HG02970 (cell line): ENCODE measurements at regions not wholly inside any gene's neighbourhood (a gene's known extent, or its start where the extent isn't known, plus 50 kb on each side); places are given as distances from the start of the nearest gene placed in this dataset.
"Not testable (repeated sequence)": the region's sequence is repeated elsewhere in the genome, so short reads cannot be mapped to it uniquely, and the experiment has no call there.

ENCODE experiments used
- ATAC-seq: cut with Tn5 transposase; IDR thresholded peaks from one replicate; pipeline ENCODE4 v1.9.1; 2021; ENCODE audit warnings: mild to moderate bottlenecking, moderate library complexity, moderate number of reproducible peaks; ENCODE audit not compliant: unreplicated experiment, low FRiP score

DNA sequence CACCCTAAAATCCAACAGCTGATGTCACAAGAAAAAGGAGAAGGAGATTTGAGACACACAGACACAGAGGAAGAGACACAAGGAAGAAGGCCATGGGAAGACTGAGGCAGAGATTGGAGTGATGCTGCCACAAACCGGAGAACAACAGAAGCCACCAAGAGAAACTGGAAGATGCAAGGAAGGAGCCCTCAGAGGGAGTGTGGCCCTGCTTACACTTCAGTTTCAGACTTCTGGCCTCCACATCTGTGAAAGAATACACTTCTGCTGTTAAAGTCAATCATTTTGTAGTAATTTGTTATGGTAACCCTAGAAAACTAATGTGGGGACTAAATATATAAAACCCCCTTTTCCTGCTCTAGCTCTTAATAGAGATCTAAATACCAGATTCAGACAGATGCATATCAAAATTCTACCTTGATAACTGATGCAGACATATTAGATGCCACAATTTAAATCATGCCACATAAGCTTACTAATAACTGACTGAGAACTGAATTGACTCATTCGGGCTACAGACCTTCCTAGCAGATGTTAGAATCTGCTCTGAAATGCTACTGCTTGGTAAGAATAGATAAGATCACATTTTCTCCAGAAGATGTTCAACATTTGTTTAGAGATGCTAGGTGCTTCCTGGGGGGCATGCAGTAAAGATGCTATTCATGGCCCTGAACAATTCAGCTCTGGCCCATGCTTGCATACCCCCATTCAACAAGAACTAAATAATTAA, 113.1 kb upstream of the CCND2 start:
- ATAC-seq = no peak

DNA sequence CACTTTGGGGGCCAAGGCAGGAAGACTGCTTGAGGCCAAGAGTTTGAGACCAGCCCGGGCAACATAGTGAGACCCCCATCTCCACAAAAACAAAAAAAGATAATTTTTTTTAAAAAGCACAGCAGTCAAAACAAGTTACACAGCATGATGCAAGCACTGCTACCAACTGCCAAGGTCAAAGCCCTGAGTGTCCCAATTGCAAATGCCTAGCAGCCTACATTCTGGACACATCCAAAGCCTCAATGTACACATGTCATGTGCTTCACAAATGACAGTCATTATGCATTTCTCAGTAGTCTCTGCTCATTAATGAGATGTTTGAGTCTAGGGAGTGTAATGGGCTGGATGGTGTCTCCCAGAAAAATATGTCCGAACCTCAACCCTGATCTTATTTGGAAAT, 113.7 kb upstream of the CCND2 start:
- ATAC-seq = no peak

DNA sequence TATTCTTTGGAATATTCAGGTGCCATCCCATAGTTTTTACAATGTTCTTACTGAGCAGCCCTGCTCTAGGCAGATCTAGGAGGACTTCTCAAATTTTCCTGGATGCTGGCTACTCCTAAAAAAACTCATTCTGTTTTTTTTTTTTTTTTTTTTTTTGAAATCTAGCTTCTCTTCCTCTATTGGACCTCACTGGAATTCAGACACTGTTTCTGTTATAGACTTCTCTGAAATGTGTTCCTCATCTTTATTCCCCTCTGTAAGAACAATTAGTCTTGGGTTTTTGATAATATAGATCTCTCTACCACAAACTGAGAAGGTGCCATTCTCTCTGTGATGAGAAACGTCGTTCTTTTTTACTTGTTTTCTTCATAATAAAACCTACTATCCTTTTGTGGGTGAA, 115.3 kb upstream of the CCND2 start:
- no peak for ATAC-seq

- ATAC-seq = no peak
Measured at GRCh38 chr12:4157122-4157521, 116.4 kb upstream of the CCND2 start.

DNA sequence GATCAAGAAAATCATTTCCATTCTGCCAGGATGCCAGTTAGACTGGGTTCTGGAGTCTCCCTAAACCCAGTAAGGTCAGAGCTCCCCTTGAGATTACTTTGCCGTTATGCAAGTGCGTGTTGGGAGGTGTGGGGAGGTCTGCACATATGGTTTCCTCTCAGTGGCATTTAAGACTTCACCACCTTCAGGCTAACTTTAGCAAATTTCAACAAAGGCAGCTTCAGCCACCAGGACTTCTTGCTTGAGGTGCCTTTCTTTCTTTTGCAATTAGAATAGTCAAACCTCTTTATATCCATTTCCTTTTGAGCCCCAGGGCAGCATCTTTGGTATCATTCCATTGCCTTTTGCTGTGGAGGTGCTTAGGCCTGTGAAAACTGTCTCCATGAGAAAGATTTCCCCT, 117.2 kb upstream of the CCND2 start:
- ATAC-seq = no peak

DNA sequence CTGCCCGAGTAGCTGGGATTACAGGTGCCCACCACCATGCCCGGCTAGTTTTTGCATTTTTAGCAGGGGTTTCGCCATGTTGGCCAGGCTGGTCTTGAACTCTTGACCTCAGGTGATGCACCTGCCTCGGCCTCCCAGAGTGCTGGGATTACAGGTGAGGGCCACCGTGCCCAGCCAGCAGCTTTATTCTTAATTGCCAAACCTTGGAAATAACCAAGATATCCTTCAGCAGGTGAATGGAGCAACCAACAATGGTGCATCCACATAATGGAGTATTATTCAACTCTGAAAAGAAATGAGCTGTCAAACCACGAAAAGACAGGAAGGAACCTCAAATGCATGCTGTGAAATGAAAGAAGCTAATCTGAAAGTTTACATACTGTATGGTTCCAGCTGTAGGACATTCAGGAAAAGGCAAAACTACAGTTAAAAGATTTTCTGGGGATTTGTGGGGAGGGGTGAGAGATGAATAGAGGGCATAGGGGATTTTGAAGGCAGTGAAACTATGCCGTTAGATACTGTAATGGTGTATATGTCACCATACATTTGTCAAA, 118.8 kb upstream of the CCND2 start:
- no peak for ATAC-seq

- peak; percentile 57 for ATAC-seq
Measured at GRCh38 chr12:4153343-4153892, 120.1 kb upstream of the CCND2 start.

DNA sequence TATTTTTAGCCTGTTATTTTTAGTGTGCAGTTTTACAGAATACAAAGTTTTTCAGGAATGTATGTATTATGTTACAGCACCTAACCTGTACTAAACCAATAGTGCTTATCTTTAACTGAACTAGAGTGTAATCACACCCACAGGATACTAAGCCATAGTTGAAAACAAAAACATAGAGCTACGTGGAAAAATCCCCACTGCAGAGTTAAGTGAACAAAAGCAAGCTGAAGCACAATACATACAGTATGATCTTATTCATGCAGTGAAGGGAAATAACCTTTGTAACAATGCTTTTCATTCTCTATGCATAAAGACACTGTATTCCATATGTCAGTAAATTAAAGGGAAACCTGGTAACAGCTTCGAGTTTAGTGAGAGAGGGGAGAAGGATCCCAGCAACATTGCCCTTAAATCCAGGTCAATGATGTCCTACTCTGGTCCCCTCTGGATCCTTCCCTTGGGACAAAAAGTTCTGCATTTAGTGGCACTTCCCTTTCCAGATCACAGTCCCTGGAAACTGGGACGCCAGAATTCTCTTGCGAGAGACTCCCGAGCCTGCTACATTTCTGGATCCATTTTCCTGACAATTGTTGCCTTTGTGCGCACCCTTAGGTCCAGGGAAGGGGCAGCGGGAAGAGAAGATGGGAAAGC, 121.3 kb upstream of the CCND2 start:
- ATAC-seq = no peak

GRCh38 chr12:4151362-4152121, 122.0 kb upstream of the CCND2 start:
- no peak for ATAC-seq

DNA sequence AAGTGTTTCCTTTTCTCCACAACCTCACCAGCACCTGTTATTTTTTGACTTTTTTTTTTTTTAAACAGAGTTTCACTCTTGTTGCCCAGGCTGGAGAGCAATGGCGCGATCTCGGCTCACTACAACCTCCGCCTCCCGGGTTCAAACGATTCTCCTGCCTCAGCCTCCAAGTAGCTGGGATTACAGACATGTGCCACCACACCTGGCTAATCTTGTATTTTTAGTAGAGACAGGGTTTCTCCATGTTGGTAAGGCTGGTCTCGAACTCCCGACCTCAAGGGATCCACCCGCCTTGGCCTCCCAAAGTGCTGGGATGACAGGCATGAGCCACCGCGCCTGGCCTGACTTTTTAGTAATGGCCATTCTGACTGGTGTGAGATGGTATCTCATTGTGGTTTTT, 123.2 kb upstream of the CCND2 start:
- not testable (repeated sequence) for ATAC-seq

- peak; percentile 54 for ATAC-seq
Measured at GRCh38 chr12:4148418-4149056, 125.0 kb upstream of the CCND2 start.

DNA sequence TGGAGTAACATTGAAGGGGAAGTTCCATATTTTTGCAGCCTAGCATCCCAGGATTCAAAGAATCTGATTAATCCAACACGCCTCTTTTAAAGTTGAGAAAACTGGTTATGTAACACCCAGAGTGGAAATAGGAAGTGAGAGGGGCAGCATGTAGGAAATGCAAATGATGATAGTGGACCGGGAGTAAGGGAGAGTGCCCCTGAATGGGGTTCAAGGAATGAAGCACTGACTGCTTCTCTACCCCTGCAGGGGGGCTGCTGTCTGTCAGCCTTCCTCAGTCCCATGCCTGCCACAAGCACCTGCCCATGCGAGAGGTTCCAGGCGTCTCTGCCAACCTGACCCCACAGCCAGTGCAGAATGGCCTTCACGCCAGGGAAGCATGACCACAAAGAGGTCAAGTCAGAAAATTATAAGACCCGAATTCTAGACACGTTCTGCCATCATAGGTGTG, 126.5 kb upstream of the CCND2 start:
- no peak for ATAC-seq

DNA sequence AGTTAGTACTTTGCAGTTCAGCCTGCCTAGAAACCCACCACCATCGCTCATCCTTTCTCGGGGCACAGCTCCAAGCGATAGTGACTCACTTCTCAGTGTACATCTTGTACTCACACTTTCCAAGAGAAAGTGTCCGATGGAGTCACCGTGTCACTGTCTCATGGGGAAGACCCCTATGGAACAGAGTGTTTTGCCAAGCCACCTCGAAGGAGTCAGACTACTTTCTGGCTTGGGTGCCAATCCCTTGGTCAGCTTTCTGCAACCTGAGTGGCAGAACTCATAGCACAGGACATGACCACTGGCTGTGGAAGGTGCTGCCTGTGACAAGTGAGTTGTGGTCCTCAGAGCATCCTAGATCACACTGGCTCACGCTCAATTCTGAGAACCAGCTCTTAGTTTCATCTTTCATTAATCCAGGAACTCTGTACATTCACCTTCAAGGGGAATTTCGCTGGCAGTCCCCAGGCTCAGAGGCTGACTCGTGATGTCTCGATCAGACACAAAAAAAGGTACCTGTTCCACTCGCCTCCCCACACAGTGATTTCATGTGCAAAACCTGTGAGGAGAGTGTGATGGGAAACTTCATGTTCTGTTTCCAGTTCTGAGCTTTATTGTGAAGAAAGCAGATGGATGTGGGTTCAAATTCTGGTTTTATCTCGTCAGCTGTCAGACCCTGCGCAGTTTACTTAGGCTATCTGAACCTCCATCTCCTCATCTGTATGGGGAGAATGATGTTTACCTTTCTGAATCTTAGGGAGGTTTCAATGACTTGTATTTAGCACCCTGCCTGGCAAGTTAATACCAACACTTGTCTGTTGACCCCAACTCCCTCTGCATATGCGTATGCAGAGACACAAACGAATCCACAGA, 127.3 kb upstream of the CCND2 start:
- ATAC-seq = no peak

GRCh38 chr12:4144676-4145075, 128.9 kb upstream of the CCND2 start:
- no peak for ATAC-seq

GRCh38 chr12:4143896-4144295, 129.7 kb upstream of the CCND2 start:
- no peak for ATAC-seq

DNA sequence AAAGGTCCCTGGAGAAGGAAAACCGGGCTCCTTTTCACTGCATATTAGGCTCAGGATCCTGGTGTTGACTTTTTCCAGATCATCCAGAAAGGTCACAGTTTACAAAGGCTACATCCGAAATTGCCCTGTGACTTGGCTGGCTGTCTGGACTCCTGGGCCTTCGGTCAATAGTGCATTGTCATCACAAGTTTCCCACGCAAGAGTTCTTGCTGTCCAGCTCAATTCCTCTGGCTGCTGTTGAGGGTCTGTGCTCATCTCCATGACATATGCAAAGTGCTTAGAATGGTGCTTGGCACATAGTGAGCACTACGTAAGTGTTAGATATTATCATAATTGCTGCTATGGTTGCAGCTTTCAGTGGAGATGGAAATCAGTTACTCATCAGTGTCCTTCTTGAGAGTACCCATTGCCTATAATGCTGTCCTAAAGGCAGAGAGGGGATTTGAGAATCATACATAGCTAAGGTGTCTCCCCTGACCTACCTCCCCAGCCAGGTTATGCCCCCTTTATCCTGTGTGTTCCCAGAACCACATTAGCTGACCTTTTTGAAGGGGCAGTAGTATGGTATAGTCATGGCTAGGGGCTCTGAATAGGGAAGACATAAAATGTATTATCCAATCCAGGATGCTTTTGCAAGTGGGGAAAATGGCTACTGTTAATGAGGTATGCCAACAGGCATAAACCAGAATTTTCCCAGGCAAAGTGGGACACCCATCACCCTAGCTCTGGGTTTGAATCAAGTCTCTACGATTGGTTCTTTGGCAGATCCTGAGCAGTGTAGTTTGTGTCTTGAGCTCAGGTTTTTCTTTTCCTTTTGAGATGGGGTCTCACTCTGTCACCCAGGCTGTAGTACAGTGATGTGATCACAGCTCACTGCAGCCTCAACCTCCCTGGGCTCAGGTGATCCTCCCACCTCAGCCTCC, 132.0 kb upstream of the CCND2 start:
- no peak for ATAC-seq

DNA sequence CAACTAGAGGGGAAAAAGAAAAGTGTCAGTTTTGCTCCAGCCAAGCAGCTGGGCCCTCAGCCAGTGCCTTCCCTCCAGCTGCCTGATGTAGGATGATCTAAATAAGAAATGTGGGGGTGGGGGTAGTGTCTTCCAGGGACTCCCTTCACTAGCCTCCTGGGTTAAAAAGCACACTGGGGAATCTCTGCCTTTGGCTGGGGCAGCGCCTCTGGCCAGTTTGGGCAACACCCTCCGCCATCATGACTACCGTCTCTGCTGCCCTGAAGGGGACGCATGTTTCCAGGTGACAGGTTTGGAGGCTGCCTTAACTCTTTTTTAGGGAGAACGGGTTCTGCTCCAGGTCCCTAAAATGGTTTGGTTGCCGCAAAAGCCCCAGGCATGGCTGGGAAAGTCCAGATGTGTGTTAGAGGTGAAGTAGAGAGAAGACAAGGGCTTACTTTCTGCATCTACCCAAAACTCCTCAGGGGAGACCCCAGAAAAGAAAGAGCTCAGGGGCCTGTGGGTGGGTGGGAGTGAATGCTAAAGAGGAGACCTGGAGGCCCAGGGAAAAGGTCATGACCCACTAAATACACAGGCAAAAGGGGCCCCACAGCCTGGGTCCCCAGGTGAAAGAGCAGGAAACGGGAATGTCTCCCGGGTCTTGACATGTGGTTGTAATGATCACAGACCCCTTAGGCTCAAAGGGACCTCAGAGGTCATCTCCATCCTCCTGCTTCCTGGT, 132.8 kb upstream of the CCND2 start:
- no peak for ATAC-seq

DNA sequence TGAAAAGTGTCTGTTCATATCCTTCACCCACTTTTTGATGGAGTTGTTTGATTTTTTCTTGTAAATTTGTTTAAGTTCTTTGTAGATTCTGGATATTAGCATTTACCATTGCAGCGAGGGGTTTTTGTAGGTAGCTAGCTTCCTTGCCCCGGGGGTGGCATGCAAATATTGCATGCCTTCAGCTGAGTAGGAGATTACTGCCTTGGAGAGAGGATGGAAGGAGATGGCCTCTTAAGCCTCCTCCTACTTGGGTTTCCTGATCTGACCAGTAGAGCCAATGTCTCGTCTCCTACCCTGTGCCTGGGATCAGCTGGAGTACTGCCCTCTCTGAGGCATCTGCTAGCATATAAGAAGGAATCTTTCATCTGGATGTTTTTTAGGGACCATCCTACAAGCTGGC, 134.4 kb upstream of the CCND2 start:
- no peak for ATAC-seq
